ENCODE measurements at regions not wholly inside any gene's neighbourhood (a gene's known extent, or its start where the extent isn't known, plus 50 kb on each side); places are given as distances from the start of the nearest gene placed in this dataset.

- Histone ChIP-seq H3K27me3 (ENCODE audit: insufficient read depth, low read length, poor library complexity) (no peaks in the 10 kb centered on the region), H4K20me1 (ENCODE audit: insufficient read depth, low read length) (no peaks in the 10 kb centered on the region), H3K4me1 (ENCODE audit: insufficient read depth, low read length) (no peaks in the 10 kb centered on the region), H3K27ac (ENCODE audit: low read length) (no peak overlapping the region), H3K36me3 (ENCODE audit: insufficient read depth, low read length) (no peaks in the 10 kb centered on the region), H3K9ac (ENCODE audit: low read depth, low read length) (no peak overlapping the region), H3K4me3 (ENCODE audit: low read depth in 1 of 2, low read length in 2 of 2) (no peak overlapping the region), H3K4me2 (ENCODE audit: insufficient read depth, low read length) (no peak overlapping the region), H3K79me2 (ENCODE audit: insufficient read depth, low read length) (no peaks in the 10 kb centered on the region), H3K9me3 (ENCODE audit: insufficient read depth, low read length, severe bottlenecking) (no peaks in the 10 kb centered on the region), H2AFZ (ENCODE audit: low read depth, low read length) (no peak overlapping the region)
- ATAC-seq (ENCODE audit: insufficient read depth, low read depth) (no peak), DNase-seq (no peak)
- no peak for TF ChIP-seq EZH2 (IDR thresholded peaks at IDR 0.05; ENCODE audit: borderline replicate concordance, low read depth, low read length, severe bottlenecking)
- no peak for TF ChIP-seq CTCF (IDR thresholded peaks at IDR 0.05; ENCODE audit: borderline replicate concordance, extremely low read depth, low read length, poor library complexity, severe bottlenecking)
Observed at GRCh38 chr10:2188371-2188770, 451.0 kb upstream of the ADARB2 start.

GRCh38 chr10:2173327-2173726 lies 436.0 kb upstream of the ADARB2 start:
- Histone ChIP-seq H3K27me3 (ENCODE audit: insufficient read depth, low read length, poor library complexity) (no peaks in the 10 kb centered on the region), H3K79me2 (ENCODE audit: insufficient read depth, low read length) (no peaks in the 10 kb centered on the region), H4K20me1 (ENCODE audit: insufficient read depth, low read length) (no peaks in the 10 kb centered on the region), H2AFZ (ENCODE audit: low read depth, low read length) (no peak overlapping the region), H3K9ac (ENCODE audit: low read depth, low read length) (no peak overlapping the region), H3K4me2 (ENCODE audit: insufficient read depth, low read length) (no peak overlapping the region), H3K36me3 (ENCODE audit: insufficient read depth, low read length) (no peaks in the 10 kb centered on the region), H3K27ac (ENCODE audit: low read length) (no peak overlapping the region), H3K4me1 (ENCODE audit: insufficient read depth, low read length) (no peaks in the 10 kb centered on the region), H3K4me3 (ENCODE audit: low read depth in 1 of 2, low read length in 2 of 2) (no peak overlapping the region), H3K9me3 (ENCODE audit: insufficient read depth, low read length, severe bottlenecking) (no peaks in the 10 kb centered on the region)
- TF ChIP-seq CTCF (IDR thresholded peaks at IDR 0.05; ENCODE audit: borderline replicate concordance, extremely low read depth, low read length, poor library complexity, severe bottlenecking) (no peak), EZH2 (IDR thresholded peaks at IDR 0.05; ENCODE audit: borderline replicate concordance, low read depth, low read length, severe bottlenecking) (no peak)
- ATAC-seq (ENCODE audit: insufficient read depth, low read depth), result no peak
- no peak for DNase-seq

GRCh38 chr10:2165771-2166460 lies 428.6 kb upstream of the ADARB2 start:
- Histone ChIP-seq H3K4me2 (ENCODE audit: insufficient read depth, low read length) (no peak overlapping the region), H3K4me1 (ENCODE audit: insufficient read depth, low read length) (no peaks in the 10 kb centered on the region), H3K79me2 (ENCODE audit: insufficient read depth, low read length) (no peaks in the 10 kb centered on the region), H3K27me3 (ENCODE audit: insufficient read depth, low read length, poor library complexity) (no peaks in the 10 kb centered on the region), H3K4me3 (ENCODE audit: low read depth in 1 of 2, low read length in 2 of 2) (no peak overlapping the region), H2AFZ (ENCODE audit: low read depth, low read length) (no peak overlapping the region), H3K27ac (ENCODE audit: low read length) (no peak overlapping the region), H3K9ac (ENCODE audit: low read depth, low read length) (no peak overlapping the region), H3K36me3 (ENCODE audit: insufficient read depth, low read length) (no peaks in the 10 kb centered on the region), H4K20me1 (ENCODE audit: insufficient read depth, low read length) (no peaks in the 10 kb centered on the region), H3K9me3 (ENCODE audit: insufficient read depth, low read length, severe bottlenecking) (no peaks in the 10 kb centered on the region)
- TF ChIP-seq CTCF (IDR thresholded peaks at IDR 0.05; ENCODE audit: borderline replicate concordance, extremely low read depth, low read length, poor library complexity, severe bottlenecking) (no peak), EZH2 (IDR thresholded peaks at IDR 0.05; ENCODE audit: borderline replicate concordance, low read depth, low read length, severe bottlenecking) (no peak)
- DNase-seq (no peak), ATAC-seq (ENCODE audit: insufficient read depth, low read depth) (no peak)

All from DND-41 (cell line).